ENCODE measurements at regions not wholly inside any gene's neighbourhood (a gene's known extent, or its start where the extent isn't known, plus 50 kb on each side); places are given as distances from the start of the nearest gene placed in this dataset.

- DNase-seq: no peak
Measured at GRCh38 chr3:182083112-182083511, 371.4 kb downstream of the SOX2 start.

- no peak for DNase-seq
Measured at GRCh38 chr3:182092662-182093262, 381.0 kb downstream of the SOX2 start.

- no peak for DNase-seq
Measured at GRCh38 chr3:182094321-182094720, 382.6 kb downstream of the SOX2 start.

- no peak for DNase-seq
Measured at GRCh38 chr3:182104881-182105280, 393.2 kb downstream of the SOX2 start.

DNA sequence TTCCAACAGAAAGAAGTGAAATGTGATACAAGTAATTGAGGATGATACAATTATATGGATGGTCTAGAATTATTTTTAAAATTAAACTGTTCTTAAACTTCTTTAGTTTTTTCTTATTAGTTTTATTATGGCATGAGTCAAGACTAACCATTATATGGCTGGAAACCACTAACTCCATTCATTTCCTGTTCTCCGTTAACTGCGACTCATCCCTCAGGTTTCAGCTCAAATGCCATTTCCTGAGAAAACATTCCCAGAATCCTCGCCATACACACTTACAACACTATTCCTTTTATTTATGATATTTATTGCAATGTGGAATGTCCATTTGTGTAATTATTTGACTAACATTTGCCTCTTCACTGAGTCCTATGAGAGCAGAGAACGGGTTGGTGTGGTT is 394.1 kb downstream of the SOX2 start:
- DNase-seq: no peak

DNA sequence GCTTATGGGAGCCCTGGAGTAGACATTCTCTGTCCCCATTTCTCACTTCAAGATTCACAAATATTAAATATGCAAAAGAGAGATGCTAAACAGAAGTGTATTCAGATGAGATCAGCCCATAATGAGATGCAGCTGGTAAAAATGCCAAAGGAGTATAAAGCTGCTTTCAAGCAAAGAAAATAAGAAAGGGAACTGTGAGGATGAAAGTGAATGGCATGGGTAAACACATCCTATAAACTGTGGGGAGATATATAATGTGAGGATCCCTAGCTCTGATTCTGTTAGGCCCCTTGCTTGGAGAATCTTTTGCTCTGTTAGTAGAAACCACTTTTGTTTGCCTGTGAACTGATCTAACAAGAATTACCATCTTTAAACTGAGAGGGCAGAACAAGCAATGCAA is 396.6 kb downstream of the SOX2 start:
- DNase-seq: no peak

GRCh38 chr3:182111967-182112366 is 400.2 kb downstream of the SOX2 start:
- DNase-seq: no peak

- no peak for DNase-seq
Measured at GRCh38 chr3:182115328-182116015, 403.7 kb downstream of the SOX2 start.

- DNase-seq: no peak
Measured at GRCh38 chr3:182116386-182116785, 404.7 kb downstream of the SOX2 start.

GRCh38 chr3:182117131-182117530 is 405.4 kb downstream of the SOX2 start:
- no peak for DNase-seq

DNA sequence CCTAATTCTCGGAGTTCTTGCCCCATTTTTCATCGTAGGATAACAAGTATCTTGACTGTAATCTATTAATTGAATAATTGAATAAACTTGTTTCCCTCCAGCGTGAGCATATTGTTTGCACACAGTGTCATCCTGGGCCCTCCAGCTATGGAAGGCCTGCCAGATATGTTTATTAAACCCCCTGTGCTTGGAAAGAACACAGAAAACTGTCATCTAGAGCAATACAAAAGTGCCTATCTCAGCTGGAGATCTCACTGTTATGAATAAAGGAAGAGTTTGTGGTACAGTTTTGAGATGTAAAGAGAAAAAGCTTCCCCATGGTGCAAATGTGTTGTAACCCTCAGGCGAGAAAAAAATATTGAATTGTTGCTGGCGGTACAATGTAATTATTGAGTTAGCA is 405.9 kb downstream of the SOX2 start:
- no peak for DNase-seq

- DNase-seq: no peak
Measured at GRCh38 chr3:182118066-182118465, 406.3 kb downstream of the SOX2 start.

GRCh38 chr3:182121401-182121800 is 409.7 kb downstream of the SOX2 start:
- DNase-seq: no peak

GRCh38 chr3:182122779-182123178 is 411.1 kb downstream of the SOX2 start:
- no peak for DNase-seq

GRCh38 chr3:182124187-182124586 is 412.5 kb downstream of the SOX2 start:
- DNase-seq: no peak

- no peak for DNase-seq
Measured at GRCh38 chr3:182124716-182125115, 413.0 kb downstream of the SOX2 start.

DNA sequence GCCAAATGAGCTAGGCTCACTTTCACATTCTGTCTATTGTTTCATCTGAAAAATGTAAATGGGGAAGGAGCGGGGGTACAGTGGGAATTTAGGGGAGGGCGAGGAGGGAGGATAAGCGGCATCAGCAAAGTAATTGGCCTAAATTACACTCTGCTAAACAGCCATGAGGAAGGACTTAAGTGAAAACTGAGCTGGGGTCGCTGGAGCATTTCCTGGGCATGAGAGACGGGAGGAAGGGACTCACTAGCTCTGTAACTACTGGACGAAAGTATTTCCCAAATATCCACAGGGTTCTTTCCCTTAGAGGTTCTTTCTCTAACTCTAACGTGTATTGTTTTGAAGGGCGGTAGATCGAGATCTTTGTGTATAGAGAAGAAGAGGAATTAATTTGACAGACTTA is 418.0 kb downstream of the SOX2 start:
- no peak for DNase-seq

GRCh38 chr3:182133752-182134151 is 422.0 kb downstream of the SOX2 start:
- no peak for DNase-seq

DNA sequence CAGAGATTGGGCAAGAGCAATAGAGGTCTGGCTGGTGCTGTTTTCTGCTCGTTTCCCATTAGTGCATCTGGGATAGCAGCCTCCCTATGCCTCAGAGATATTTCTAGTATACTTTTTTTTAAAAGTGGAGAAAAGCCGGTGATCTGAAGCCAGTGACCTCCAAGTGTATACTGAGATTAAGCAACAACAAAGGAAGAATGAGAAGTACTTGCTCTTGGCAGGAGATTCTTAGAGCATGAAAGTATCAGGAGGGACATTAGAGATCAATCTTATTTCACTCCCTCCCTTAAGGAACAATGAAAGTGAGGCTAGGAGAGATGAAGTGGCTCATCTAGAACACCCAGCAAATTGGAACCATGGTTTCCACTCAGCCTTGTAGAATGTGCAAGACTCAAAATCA is 423.3 kb downstream of the SOX2 start:
- no peak for DNase-seq

- DNase-seq: no peak
Measured at GRCh38 chr3:182136008-182136910, 424.5 kb downstream of the SOX2 start.

DNA sequence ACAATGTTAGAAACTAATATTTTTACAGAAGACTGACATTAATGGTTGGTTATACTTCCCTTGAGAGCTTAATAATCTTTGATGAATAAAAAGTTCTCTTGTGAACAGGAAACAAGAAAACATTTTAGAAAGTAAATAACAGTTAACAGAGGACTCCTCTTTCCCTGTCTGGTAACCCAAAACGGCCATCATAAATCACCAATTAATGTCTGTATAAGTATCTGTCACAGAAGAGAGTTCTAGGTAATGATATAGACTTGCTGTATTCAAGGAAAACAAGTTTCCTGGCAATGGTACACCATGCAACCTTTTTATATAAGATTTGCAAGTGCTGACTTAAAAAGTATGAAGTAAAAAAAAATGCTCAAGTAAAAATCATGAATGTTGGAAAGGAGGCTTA is 426.7 kb downstream of the SOX2 start:
- DNase-seq: no peak

DNA sequence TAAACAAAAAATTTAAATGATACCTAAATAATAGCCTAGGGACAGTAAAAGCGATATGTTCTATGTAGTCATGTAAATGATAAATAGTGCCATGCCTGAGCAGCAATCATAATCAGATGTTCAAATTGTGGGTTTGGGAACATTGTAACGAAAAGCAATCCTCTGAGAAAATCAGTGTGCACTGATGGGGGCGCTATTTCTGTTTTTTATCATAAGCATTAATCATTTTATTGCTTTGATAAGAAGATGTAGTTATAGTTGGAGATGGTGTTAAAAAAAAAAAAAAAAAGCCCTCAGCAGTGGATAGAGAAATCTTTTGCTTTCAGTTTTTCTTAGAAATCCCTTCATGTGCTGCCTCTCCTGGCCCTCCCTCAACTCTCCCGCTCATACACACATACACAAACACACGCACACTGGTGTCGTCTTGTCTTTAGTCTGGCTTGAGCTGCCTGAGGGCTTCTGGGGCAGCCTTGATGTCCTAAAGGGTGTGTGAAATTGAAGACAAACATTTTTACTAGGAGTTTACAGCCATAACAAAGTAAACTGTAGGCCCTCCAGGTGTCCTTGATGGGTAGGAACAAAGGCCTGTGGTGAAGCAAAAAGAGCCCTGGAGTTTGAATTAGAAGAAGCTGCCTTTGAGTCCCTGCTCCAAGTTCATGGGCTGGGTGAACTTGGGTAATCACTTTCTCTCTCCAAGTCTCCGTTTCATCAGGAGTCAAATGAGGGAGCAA is 428.1 kb downstream of the SOX2 start:
- DNase-seq: no peak

GRCh38 chr3:182142928-182143327 is 431.2 kb downstream of the SOX2 start:
- DNase-seq: no peak
